ENCODE measurements at regions not wholly inside any gene's neighbourhood (a gene's known extent, or its start where the extent isn't known, plus 50 kb on each side); places are given as distances from the start of the nearest gene placed in this dataset.

- Histone ChIP-seq H3K4me3 (no peak overlapping the region), H3K27ac (no peak overlapping the region), H3K36me3 (no peaks in the 10 kb centered on the region), H3K27me3 (no peaks in the 10 kb centered on the region), H3K4me1 (no peaks in the 10 kb centered on the region), H3K9me3 (no peaks in the 10 kb centered on the region)
- intact Hi-C loops (cut with DNase I), result no loop called here
- WGBS (ENCODE audit: insufficient coverage, low coverage, low lambda C conversion rate, missing lambda C conversion rate), result 92% methylated on average over 6 of the region's 10 CpGs
- ATAC-seq (no peak), DNase-seq (no peak)
- TF ChIP-seq, protein P1, sequence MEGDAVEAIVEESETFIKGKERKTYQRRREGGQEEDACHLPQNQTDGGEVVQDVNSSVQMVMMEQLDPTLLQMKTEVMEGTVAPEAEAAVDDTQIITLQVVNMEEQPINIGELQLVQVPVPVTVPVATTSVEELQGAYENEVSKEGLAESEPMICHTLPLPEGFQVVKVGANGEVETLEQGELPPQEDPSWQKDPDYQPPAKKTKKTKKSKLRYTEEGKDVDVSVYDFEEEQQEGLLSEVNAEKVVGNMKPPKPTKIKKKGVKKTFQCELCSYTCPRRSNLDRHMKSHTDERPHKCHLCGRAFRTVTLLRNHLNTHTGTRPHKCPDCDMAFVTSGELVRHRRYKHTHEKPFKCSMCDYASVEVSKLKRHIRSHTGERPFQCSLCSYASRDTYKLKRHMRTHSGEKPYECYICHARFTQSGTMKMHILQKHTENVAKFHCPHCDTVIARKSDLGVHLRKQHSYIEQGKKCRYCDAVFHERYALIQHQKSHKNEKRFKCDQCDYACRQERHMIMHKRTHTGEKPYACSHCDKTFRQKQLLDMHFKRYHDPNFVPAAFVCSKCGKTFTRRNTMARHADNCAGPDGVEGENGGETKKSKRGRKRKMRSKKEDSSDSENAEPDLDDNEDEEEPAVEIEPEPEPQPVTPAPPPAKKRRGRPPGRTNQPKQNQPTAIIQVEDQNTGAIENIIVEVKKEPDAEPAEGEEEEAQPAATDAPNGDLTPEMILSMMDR (IDR thresholded peaks at IDR 0.05), result no peak
- TF ChIP-seq POLR2A (IDR thresholded peaks at IDR 0.05), result no peak
These were observed 442.8 kb upstream of the NRP1 start for GRCh38 chr10:33777223-33777622.

DNA sequence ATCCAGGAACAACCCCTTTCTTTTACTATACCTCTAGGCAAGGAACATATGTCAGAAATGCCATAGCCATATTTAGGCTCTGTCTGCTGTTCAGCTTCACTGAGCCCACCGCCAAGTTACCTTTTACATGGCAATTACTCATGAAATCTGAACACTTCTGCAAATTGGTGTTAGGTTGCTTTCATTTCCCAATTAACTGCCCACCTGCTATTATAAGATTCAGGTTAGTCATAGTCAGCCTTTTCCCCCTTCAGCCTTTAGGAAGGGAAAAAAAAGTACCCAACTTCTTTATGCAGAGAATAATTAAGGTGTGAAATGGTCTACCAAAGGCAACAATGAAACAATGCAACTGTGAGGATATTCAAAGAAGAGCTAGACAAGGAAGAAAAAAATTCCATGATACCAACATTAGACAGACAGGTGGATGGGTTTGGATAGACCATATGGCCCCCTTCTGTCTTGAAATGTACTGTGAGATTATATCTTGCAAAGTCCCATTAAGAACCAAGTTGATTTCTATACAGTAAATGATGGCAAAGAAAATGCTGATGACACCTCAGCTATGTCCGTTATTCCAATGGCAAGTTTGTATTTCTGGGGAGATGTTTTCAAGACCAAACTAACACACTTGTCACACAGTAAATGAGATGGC, 442.1 kb upstream of the NRP1 start:
- Histone ChIP-seq H3K27ac (no peak overlapping the region), H3K9me3 (no peaks in the 10 kb centered on the region), H3K27me3 (no peaks in the 10 kb centered on the region), H3K36me3 (no peaks in the 10 kb centered on the region), H3K4me3 (no peak overlapping the region), H3K4me1 (no peaks in the 10 kb centered on the region)
- DNase-seq, result no peak
- no peak for ATAC-seq
- no peak for TF ChIP-seq POLR2A (IDR thresholded peaks at IDR 0.05)
- TF ChIP-seq, protein P1 (IDR thresholded peaks at IDR 0.05), result no peak
- intact Hi-C loops (cut with DNase I), result no loop called here
- 92% methylated on average over 2 of the region's 2 CpGs for WGBS (ENCODE audit: insufficient coverage, low coverage, low lambda C conversion rate, missing lambda C conversion rate)

DNA sequence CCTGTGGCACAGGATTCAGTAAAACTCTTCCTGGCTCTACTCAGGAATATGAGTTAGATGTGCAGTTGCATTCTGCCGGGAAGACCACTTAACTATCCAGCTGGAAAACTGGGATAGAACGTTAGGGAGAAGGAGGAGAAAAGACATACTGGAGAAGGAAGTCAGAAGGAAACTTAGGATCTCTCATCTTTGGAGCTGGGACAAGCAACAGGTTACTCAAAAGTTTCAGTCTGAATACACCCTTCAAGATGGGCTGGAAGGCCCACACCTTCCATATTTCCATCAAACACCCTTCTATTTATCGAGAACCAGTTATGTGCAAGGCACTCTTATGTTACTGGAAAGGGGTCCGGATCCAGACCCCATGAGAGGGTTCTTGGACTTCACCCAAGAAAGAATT, 440.4 kb upstream of the NRP1 start:
- Histone ChIP-seq H3K4me1 (no peaks in the 10 kb centered on the region), H3K27ac (no peak overlapping the region), H3K4me3 (no peak overlapping the region), H3K27me3 (no peaks in the 10 kb centered on the region), H3K36me3 (no peaks in the 10 kb centered on the region), H3K9me3 (no peaks in the 10 kb centered on the region)
- no peak for ATAC-seq
- intact Hi-C loops (cut with DNase I), result no loop called here
- DNase-seq, result no peak
- no peak for TF ChIP-seq POLR2A (IDR thresholded peaks at IDR 0.05)
- TF ChIP-seq, protein P1 (IDR thresholded peaks at IDR 0.05), result no peak
- 87% methylated on average over 3 of the region's 4 CpGs for WGBS (ENCODE audit: insufficient coverage, low coverage, low lambda C conversion rate, missing lambda C conversion rate)

GRCh38 chr10:33773886-33774480, 439.5 kb upstream of the NRP1 start:
- Histone ChIP-seq H3K4me1 (no peaks in the 10 kb centered on the region), H3K27me3 (no peaks in the 10 kb centered on the region), H3K4me3 (no peak overlapping the region), H3K36me3 (no peaks in the 10 kb centered on the region), H3K9me3 (no peaks in the 10 kb centered on the region), H3K27ac (no peak overlapping the region)
- intact Hi-C loops (cut with DNase I), result no loop called here
- TF ChIP-seq POLR2A (IDR thresholded peaks at IDR 0.05), result no peak
- TF ChIP-seq, protein P1 (IDR thresholded peaks at IDR 0.05), result no peak
- no peak for DNase-seq
- no peak for ATAC-seq
- 91% methylated on average over 14 of the region's 21 CpGs for WGBS (ENCODE audit: insufficient coverage, low coverage, low lambda C conversion rate, missing lambda C conversion rate)

Data from right lobe of liver (tissue), 6 donors.